Activated CD8-positive, alpha-beta memory T cell treated with anti-CD3 and anti-CD28 coated beads for 1 hour (primary cell): ENCODE measurements at regions not wholly inside any gene's neighbourhood (a gene's known extent, or its start where the extent isn't known, plus 50 kb on each side); places are given as distances from the start of the nearest gene placed in this dataset.

Source experiments
- DNase-seq, 2 donors: peaks; one replicate each; pipeline ENCODE4 v3.0.0-alpha.2; 2020; ENCODE audit warnings: low read depth in 1 of 2; ENCODE audit errors: extremely low read depth in 1 of 2

GRCh38 chr2:144596073-144596871 is 76.4 kb upstream of the ZEB2 start:
- no peak for DNase-seq

- DNase-seq: no peak
These were observed 75.8 kb upstream of the ZEB2 start for GRCh38 chr2:144595686-144596072.

- no peak for DNase-seq
These were observed 75.4 kb upstream of the ZEB2 start for GRCh38 chr2:144595279-144595678.

- no peak for DNase-seq
These were observed 73.9 kb upstream of the ZEB2 start for GRCh38 chr2:144593803-144594202.

GRCh38 chr2:144592500-144593256 is 72.8 kb upstream of the ZEB2 start:
- DNase-seq: no peak

GRCh38 chr2:144587306-144587705 is 67.4 kb upstream of the ZEB2 start:
- no peak for DNase-seq

- DNase-seq: no peak
These were observed 66.6 kb upstream of the ZEB2 start for GRCh38 chr2:144586476-144586875.

- no peak for DNase-seq
These were observed 64.0 kb upstream of the ZEB2 start for GRCh38 chr2:144583741-144584453.

- DNase-seq: no peak
These were observed 63.4 kb upstream of the ZEB2 start for GRCh38 chr2:144583381-144583729.

- DNase-seq: no peak
These were observed 62.9 kb upstream of the ZEB2 start for GRCh38 chr2:144582651-144583380.

GRCh38 chr2:144580521-144581161 is 60.7 kb upstream of the ZEB2 start:
- no peak for DNase-seq

GRCh38 chr2:144579556-144579955 is 59.6 kb upstream of the ZEB2 start:
- no peak for DNase-seq

- no peak for DNase-seq
These were observed 58.2 kb upstream of the ZEB2 start for GRCh38 chr2:144578099-144578498.

- DNase-seq: no peak
These were observed 53.1 kb upstream of the ZEB2 start for GRCh38 chr2:144572977-144573376.

- no peak for DNase-seq
These were observed 51.9 kb upstream of the ZEB2 start for GRCh38 chr2:144571770-144572169.

- no peak for DNase-seq
These were observed 50.6 kb upstream of the ZEB2 start for GRCh38 chr2:144570566-144570965.
